Vagina (tissue), 2 donors: ENCODE measurements at regions not wholly inside any gene's neighbourhood (a gene's known extent, or its start where the extent isn't known, plus 50 kb on each side); places are given as distances from the start of the nearest gene placed in this dataset.
"Not testable (repeated sequence)": the region's sequence is repeated elsewhere in the genome, so short reads cannot be mapped to it uniquely, and the experiment has no call there.

Experiments used
- DNase-seq, 2 donors: peaks; one replicate each; pipeline ENCODE4 v3.0.0-alpha.2; 2017; ENCODE audit errors: extremely low spot score in 2 of 2
- H3K27ac ChIP-seq: fragments of 200-600 bp; sonication (generic); one replicate; pipeline ENCODE4 v1.5.1; 2019
- H3K27me3 ChIP-seq: fragments of 200-600 bp; sonication (generic); one replicate; pipeline ENCODE4 v1.5.1; 2019
- H3K36me3 ChIP-seq, 2 donors: fragments of 200-600 bp; sonication (generic); one replicate each; pipeline ENCODE4 v1.5.1; 2017 to 2019
- H3K4me1 ChIP-seq: fragments of 200-600 bp; sonication (generic); one replicate; pipeline ENCODE4 v1.5.1; 2019
- H3K4me3 ChIP-seq, 2 donors: fragments of 200-600 bp; sonication (generic); 1 replicate in 1 of 2; 2 replicates in 1 of 2; pipeline ENCODE4 v1.5.1; 2016 to 2019
- H3K9me3 ChIP-seq: fragments of 200-600 bp; sonication (generic); one replicate; pipeline ENCODE4 v1.5.1; 2019
- POLR2A ChIP-seq, 2 donors: fragments of 450-650 bp; IDR thresholded peaks; one replicate each; pipeline ENCODE4 v1.6.1; 2017; ENCODE audit warnings: antibody characterized with exemption in 2 of 2, mild to moderate bottlenecking in 2 of 2, moderate library complexity in 2 of 2
- POLR2AphosphoS5 ChIP-seq, 2 donors: sonication (generic); formaldehyde crosslinking; IDR thresholded peaks; one replicate each; pipeline ENCODE4 v1.9.0; 2017; ENCODE audit warnings: antibody characterized with exemption in 2 of 2, mild to moderate bottlenecking in 2 of 2, low read depth in 1 of 2; ENCODE audit not compliant: insufficient read depth in 1 of 2
- intact Hi-C: fragments of 100-400 bp; cut with DNase I; formaldehyde crosslinking; loops from one replicate; pipeline ENCODE4 v1.15.1; 2023
- TF ChIP-seq, protein P1 (sequence below), 3 experiments: fragments of 450-650 bp in 2 of 3; fragments of 200-600 bp in 1 of 3; sonication (generic) in 1 of 3; IDR thresholded peaks; one replicate each; pipeline ENCODE4 v1.5.1; 2017 to 2019; ENCODE audit warnings: antibody characterized with exemption in 3 of 3, mild to moderate bottlenecking in 2 of 3, moderate library complexity in 2 of 3

DNA sequence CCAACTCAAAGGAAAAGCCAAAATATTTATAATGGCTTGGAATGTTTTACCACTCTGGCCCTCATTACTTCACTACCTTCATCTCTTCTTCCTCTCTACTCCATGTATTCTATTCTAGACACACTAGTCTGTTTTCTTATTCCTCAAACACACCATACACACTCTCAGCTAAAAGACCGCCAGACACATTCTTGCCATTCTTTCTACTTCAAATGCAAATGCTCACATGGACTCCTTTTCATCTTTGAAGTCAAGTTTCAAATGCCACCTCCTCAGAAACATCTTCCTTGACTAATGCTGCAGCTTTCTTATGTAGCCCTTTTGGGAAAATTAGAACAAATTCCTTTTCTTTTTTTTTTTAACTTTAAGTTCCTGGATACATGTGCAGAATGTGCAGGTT, 412.9 kb upstream of the FMR1 start:
- Histone ChIP-seq H3K9me3 (no peaks in the 10 kb centered on the region), H3K4me1 (no peaks in the 10 kb centered on the region), H3K27me3 (no peaks in the 10 kb centered on the region), H3K4me3 (no peak overlapping the region), H3K36me3 (no peaks in the 10 kb centered on the region), H3K27ac (no peak overlapping the region)
- intact Hi-C loops = no loop called here
- no peak for DNase-seq
- TF ChIP-seq POLR2A (IDR thresholded peaks at IDR 0.05) = no peak
- TF ChIP-seq, protein P1, sequence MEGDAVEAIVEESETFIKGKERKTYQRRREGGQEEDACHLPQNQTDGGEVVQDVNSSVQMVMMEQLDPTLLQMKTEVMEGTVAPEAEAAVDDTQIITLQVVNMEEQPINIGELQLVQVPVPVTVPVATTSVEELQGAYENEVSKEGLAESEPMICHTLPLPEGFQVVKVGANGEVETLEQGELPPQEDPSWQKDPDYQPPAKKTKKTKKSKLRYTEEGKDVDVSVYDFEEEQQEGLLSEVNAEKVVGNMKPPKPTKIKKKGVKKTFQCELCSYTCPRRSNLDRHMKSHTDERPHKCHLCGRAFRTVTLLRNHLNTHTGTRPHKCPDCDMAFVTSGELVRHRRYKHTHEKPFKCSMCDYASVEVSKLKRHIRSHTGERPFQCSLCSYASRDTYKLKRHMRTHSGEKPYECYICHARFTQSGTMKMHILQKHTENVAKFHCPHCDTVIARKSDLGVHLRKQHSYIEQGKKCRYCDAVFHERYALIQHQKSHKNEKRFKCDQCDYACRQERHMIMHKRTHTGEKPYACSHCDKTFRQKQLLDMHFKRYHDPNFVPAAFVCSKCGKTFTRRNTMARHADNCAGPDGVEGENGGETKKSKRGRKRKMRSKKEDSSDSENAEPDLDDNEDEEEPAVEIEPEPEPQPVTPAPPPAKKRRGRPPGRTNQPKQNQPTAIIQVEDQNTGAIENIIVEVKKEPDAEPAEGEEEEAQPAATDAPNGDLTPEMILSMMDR (IDR thresholded peaks at IDR 0.05) = no peak
- TF ChIP-seq POLR2AphosphoS5 (IDR thresholded peaks at IDR 0.05; ENCODE audit: insufficient read depth in 1 of 2, low read depth in 1 of 2) = no peak

DNA sequence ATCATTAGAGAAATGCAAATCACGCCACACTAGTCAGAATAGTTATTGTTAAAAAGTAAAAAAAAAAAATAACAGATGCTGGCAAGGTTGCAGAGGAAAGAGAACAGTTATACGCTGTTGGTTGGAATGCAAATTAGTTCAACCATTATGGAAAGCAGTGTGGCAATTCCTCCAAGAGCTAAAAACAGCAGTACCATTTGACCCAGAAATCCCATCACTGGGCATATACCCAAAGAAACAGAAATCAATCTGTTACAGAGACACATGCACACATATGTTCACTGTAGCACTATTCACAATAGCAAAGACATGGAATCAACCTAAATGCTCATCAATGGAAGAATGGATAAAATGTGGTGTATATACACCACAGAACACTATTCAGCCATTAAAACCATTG, 388.7 kb upstream of the FMR1 start:
- Histone ChIP-seq H3K27ac (no peak overlapping the region), H3K4me1 (no peaks in the 10 kb centered on the region), H3K27me3 (no peaks in the 10 kb centered on the region), H3K9me3 (no peaks in the 10 kb centered on the region), H3K36me3 (no peaks in the 10 kb centered on the region), H3K4me3 (no peak overlapping the region)
- no peak for DNase-seq
- no peak for TF ChIP-seq POLR2AphosphoS5 (IDR thresholded peaks at IDR 0.05; ENCODE audit: insufficient read depth in 1 of 2, low read depth in 1 of 2)
- TF ChIP-seq, protein P1 (IDR thresholded peaks at IDR 0.05) = no peak
- no peak for TF ChIP-seq POLR2A (IDR thresholded peaks at IDR 0.05)
- intact Hi-C loops = no loop called here

DNA sequence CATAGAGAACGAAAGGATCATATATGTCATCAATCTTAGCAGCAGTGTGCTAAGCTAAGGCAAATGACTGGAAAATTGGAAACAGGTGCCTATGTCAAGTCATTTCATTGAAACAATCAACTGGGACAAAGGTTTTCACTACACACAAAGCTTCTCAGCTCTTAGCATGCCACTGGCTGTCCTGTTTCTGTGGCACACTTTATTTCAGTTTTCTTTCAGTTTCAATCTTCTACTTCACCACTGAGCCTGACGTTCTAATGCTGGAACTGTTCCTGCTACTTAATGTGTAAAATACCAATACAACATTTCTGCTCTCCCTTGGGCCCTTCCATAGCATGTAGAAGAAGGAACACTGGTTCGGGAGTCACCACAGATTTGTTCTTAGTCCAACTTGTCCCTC, 378.3 kb upstream of the FMR1 start:
- no peak for DNase-seq
- TF ChIP-seq POLR2A (IDR thresholded peaks at IDR 0.05) (no peak), POLR2AphosphoS5 (IDR thresholded peaks at IDR 0.05; ENCODE audit: insufficient read depth in 1 of 2, low read depth in 1 of 2) (no peak)
- TF ChIP-seq, protein P1 (IDR thresholded peaks at IDR 0.05) = no peak
- no peak overlapping the region for H3K4me3 ChIP-seq
- H3K9me3 ChIP-seq = no peaks in the 10 kb centered on the region
- no peaks in the 10 kb centered on the region for H3K36me3 ChIP-seq
- no peaks in the 10 kb centered on the region for H3K27me3 ChIP-seq
- H3K27ac ChIP-seq = no peak overlapping the region
- intact Hi-C loops = no loop called here
- H3K4me1 ChIP-seq = no peaks in the 10 kb centered on the region

DNA sequence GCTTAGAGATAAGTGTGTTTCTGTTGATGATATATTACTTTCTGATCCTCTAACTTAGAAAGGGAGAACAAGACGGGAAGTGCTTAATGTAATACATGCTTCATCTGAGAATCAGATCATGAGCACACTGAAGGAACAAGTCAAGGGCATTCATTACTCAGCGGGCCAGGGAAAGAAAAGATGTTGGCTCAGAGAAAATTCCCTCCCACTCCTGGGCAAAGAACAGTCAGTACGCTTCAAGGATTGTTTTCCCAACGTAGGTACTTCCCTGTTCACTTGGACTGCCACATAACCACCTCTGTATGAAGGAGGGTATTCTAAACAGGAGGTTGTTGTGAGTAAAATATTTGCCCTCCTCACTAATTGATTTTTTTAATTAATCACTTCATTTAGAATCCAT, 374.5 kb upstream of the FMR1 start:
- Histone ChIP-seq H3K4me1 (no peaks in the 10 kb centered on the region), H3K36me3 (no peaks in the 10 kb centered on the region), H3K27me3 (no peaks in the 10 kb centered on the region), H3K4me3 (no peak overlapping the region), H3K27ac (no peak overlapping the region), H3K9me3 (no peaks in the 10 kb centered on the region)
- TF ChIP-seq, protein P1 (IDR thresholded peaks at IDR 0.05) = no peak
- TF ChIP-seq POLR2A (IDR thresholded peaks at IDR 0.05) (no peak), POLR2AphosphoS5 (IDR thresholded peaks at IDR 0.05; ENCODE audit: insufficient read depth in 1 of 2, low read depth in 1 of 2) (no peak)
- DNase-seq = no peak
- intact Hi-C loops = no loop called here

DNA sequence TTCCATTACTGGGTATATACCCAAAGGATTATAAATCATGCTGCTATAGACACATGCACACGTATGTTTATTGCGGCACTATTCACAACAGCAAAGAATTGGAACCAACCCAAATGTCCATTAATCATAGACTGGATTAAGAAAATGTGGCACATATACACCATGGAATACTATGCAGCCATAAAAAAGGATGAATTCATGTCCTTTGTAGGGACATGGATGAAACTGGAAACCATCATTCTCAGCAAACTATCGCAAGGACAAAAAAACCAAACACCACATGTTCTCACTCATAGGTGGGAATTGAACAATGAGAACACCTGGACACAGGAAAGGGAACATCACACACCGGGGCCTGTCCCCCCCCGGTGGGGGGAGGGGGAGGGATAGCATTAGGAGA, 363.7 kb upstream of the FMR1 start:
- H3K4me3 ChIP-seq, H3K9me3 ChIP-seq, intact Hi-C loops, H3K27ac ChIP-seq, H3K27me3 ChIP-seq, H3K4me1 ChIP-seq, DNase-seq, H3K36me3 ChIP-seq: not testable (repeated sequence)

DNA sequence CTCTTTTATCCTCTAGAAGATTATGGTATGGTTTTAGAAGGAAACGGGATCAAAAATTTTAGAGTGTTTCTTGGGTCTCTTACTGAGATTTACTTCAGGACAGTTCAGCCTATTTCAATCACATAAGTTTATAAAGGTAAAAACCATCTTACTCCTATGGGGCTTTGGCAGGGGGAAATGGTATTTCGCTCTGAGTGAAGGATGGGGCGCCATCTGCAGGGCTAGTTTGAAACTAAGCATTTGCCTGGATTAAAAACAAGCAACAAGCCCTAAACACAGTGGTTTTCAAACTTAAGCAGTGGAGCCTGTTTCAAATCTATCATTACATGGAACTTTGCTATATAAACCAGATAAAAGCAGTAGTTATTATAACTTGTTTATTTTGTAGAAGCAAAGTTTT, 361.5 kb upstream of the FMR1 start:
- Histone ChIP-seq H3K4me3 (no peak overlapping the region), H3K27me3 (no peaks in the 10 kb centered on the region), H3K4me1 (no peaks in the 10 kb centered on the region), H3K36me3 (no peaks in the 10 kb centered on the region), H3K9me3 (no peaks in the 10 kb centered on the region), H3K27ac (no peak overlapping the region)
- TF ChIP-seq POLR2A (IDR thresholded peaks at IDR 0.05) (no peak), POLR2AphosphoS5 (IDR thresholded peaks at IDR 0.05; ENCODE audit: insufficient read depth in 1 of 2, low read depth in 1 of 2) (no peak)
- TF ChIP-seq, protein P1 (IDR thresholded peaks at IDR 0.05) = no peak
- intact Hi-C loops = no loop called here
- DNase-seq = no peak
